Gastrocnemius medialis (tissue), 4 donors: ENCODE measurements at regions not wholly inside any gene's neighbourhood (a gene's known extent, or its start where the extent isn't known, plus 50 kb on each side); places are given as distances from the start of the nearest gene placed in this dataset.

Experiments
- ATAC-seq, 2 donors: fragments of 150-250 bp; one replicate each; pipeline ENCODE4 v1.9.1; 2016
- DNase-seq, 2 donors: peaks; one replicate each; pipeline ENCODE4 v3.0.0-alpha.2; 2019
- H3K27ac ChIP-seq, 4 donors: fragments of 200-600 bp; sonication (generic); 1 replicate in 1 of 4; 2 replicates in 3 of 4; pipeline ENCODE4 v1.5.1; 2016 to 2018; ENCODE audit warnings: mild to moderate bottlenecking in 2 of 4, moderate library complexity in 1 of 4
- H3K27me3 ChIP-seq, 3 donors: fragments of 200-600 bp; sonication (generic) in 2 of 3; 1 replicate in 1 of 3; 2 replicates in 2 of 3; pipeline versions ENCODE4 v1.5.1 to v1.6.0; 2016 to 2019; ENCODE audit warnings: mild to moderate bottlenecking in 1 of 3, moderate library complexity in 1 of 3
- H3K36me3 ChIP-seq, 2 donors: fragments of 200-600 bp; sonication (generic) in 1 of 2; one replicate each; pipeline ENCODE4 v1.5.1; 2017 to 2018
- H3K4me1 ChIP-seq, 2 donors: fragments of 200-600 bp; sonication (generic) in 1 of 2; one replicate each; pipeline ENCODE4 v1.5.1; 2016 to 2017; ENCODE audit warnings: mild to moderate bottlenecking in 2 of 2
- H3K4me3 ChIP-seq, 4 donors: fragments of 200-600 bp; sonication (generic) in 3 of 4; 1 replicate in 1 of 4; 2 replicates in 3 of 4; pipeline ENCODE4 v1.5.1; 2016 to 2019; ENCODE audit warnings: mild to moderate bottlenecking in 2 of 4
- H3K9me3 ChIP-seq, 3 donors: fragments of 200-600 bp; sonication (generic) in 2 of 3; 1 replicate in 1 of 3; 2 replicates in 2 of 3; pipeline ENCODE4 v1.5.1; 2016 to 2019
- POLR2A ChIP-seq, 2 donors: fragments of 450-650 bp; IDR thresholded peaks; one replicate each; pipeline ENCODE4 v1.6.1; 2017; ENCODE audit warnings: antibody characterized with exemption in 2 of 2, mild to moderate bottlenecking in 2 of 2, moderate library complexity in 2 of 2
- in situ Hi-C, 4 donors: fragments of 200-750 bp; cut with MboI; loops; one replicate each; pipeline versions ENCODE4 v1.15.0 to v1.8.0; 2017; ENCODE audit warnings: low sequenced_read_pairs in 4 of 4
- intact Hi-C: fragments of 100-400 bp; cut with DNase I; formaldehyde crosslinking; loops from one replicate; pipeline ENCODE4 v1.15.1; 2023; ENCODE audit warnings: low total_unique reads
- TF ChIP-seq, protein P1 (sequence below), 5 experiments: fragments of 450-650 bp in 3 of 5; fragments of 200-600 bp in 2 of 5; sonication (generic) in 2 of 5; IDR thresholded peaks in 4 of 5; conservative IDR thresholded peaks in 1 of 5; 1 replicate in 4 of 5; 2 replicates in 1 of 5; pipeline ENCODE4 v1.5.1; 2016 to 2019; ENCODE audit warnings: antibody characterized with exemption in 5 of 5, mild to moderate bottlenecking in 3 of 5, moderate library complexity in 3 of 5

DNA sequence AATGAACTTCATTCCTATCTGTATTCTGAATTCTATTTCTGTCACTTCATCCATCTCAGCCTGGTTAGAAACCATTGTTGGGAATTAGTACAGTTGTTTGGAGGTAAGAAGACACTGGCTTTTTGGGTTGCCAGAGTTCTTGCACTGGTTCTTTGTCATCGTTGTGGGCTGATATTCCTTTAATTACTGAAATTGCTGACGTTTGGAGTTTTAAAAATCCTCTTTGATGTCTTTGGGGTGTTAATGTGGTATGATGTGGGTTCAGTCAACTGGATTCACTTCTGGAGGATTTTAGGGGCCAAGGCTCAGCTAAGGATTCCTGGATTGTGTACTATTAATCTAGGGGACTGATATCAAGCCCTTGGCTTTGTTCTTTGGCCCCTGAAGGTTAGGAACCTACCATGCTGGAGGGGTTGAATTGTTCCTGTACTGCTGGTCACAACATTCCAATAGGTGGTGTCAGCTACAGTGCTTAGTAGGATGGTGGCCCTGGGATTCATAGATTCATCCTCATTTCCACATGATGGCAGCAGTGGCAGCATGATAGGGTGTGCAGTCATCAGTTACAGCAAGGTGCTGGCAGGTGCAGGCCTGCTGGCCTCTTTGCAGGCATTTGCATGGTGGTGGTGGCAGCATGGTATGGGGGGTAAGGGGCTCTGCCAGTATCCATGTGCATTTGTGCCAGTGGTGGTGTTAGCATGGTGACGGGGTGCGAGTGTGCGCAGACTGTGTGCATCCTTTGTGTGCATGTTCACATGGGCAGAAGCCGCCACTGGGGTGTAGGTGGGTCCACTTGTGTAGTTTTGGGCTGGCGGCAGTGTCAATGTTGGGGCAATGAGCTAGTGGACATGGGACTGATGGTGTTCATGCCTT lies 301.3 kb downstream of the TEX13C start:
- DNase-seq = no peak
- TF ChIP-seq POLR2A (IDR thresholded peaks at IDR 0.05) = no peak
- TF ChIP-seq, protein P1, sequence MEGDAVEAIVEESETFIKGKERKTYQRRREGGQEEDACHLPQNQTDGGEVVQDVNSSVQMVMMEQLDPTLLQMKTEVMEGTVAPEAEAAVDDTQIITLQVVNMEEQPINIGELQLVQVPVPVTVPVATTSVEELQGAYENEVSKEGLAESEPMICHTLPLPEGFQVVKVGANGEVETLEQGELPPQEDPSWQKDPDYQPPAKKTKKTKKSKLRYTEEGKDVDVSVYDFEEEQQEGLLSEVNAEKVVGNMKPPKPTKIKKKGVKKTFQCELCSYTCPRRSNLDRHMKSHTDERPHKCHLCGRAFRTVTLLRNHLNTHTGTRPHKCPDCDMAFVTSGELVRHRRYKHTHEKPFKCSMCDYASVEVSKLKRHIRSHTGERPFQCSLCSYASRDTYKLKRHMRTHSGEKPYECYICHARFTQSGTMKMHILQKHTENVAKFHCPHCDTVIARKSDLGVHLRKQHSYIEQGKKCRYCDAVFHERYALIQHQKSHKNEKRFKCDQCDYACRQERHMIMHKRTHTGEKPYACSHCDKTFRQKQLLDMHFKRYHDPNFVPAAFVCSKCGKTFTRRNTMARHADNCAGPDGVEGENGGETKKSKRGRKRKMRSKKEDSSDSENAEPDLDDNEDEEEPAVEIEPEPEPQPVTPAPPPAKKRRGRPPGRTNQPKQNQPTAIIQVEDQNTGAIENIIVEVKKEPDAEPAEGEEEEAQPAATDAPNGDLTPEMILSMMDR (IDR thresholded peaks at IDR 0.05 in 4 of 5, conservative IDR thresholded peaks at IDR 0.05 in 1 of 5) = no peak
- ATAC-seq = no peak
- in situ Hi-C loops (no loop called here), intact Hi-C loops (no loop called here)
- Histone ChIP-seq H3K27ac (no peak overlapping the region), H3K27me3 (no peaks in the 10 kb centered on the region), H3K36me3 (no peaks in the 10 kb centered on the region), H3K4me1 (no peaks in the 10 kb centered on the region), H3K4me3 (no peak overlapping the region), H3K9me3 (no peaks in the 10 kb centered on the region)

DNA sequence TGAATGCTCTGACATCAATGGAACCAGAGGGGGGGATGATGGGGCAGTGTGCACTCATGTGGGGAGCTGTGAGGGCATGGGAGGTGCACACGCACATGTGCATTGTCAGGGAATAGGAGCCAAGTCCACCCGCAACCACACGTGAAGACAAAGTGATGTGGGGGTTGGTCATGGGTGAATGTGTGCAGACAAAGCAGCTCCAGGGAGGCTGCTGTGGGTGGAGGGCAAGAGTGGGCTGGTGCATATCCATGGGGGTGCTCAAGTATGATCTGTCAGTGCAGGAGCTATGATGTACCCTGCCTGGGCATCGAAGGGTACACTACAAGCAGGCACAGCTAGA lies 301.9 kb downstream of the TEX13C start:
- no peak overlapping the region for H3K4me3 ChIP-seq
- H3K36me3 ChIP-seq = no peaks in the 10 kb centered on the region
- in situ Hi-C loops = no loop called here
- ATAC-seq = no peak
- TF ChIP-seq, protein P1 (IDR thresholded peaks at IDR 0.05 in 4 of 5, conservative IDR thresholded peaks at IDR 0.05 in 1 of 5) = no peak
- no peak for TF ChIP-seq POLR2A (IDR thresholded peaks at IDR 0.05)
- intact Hi-C loops = no loop called here
- no peaks in the 10 kb centered on the region for H3K9me3 ChIP-seq
- H3K27ac ChIP-seq = no peak overlapping the region
- no peaks in the 10 kb centered on the region for H3K27me3 ChIP-seq
- no peak for DNase-seq
- H3K4me1 ChIP-seq = no peaks in the 10 kb centered on the region

DNA sequence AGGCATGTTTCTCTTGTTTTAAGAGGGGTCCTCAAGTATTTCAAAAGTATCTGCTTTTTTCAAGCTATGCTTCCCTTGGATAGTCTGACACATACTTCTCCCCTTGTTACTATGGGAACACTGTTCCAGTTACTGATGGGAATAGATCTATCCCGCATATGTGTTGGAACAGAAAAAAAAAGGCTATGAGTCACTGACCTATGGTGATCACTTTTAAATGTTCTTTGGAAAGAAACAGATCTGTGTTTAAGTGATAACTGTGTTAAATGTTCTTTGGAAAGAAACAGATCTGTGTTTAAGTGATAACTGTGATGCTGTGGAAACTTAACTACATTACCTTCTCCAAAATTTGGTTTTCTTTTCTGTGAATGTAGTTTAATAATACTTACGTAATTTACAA lies 303.2 kb downstream of the TEX13C start:
- intact Hi-C loops = no loop called here
- no peaks in the 10 kb centered on the region for H3K36me3 ChIP-seq
- in situ Hi-C loops = no loop called here
- no peak for DNase-seq
- no peak overlapping the region for H3K27ac ChIP-seq
- no peak for TF ChIP-seq POLR2A (IDR thresholded peaks at IDR 0.05)
- TF ChIP-seq, protein P1 (IDR thresholded peaks at IDR 0.05 in 4 of 5, conservative IDR thresholded peaks at IDR 0.05 in 1 of 5) = no peak
- ATAC-seq = no peak
- no peaks in the 10 kb centered on the region for H3K4me1 ChIP-seq
- no peak overlapping the region for H3K4me3 ChIP-seq
- H3K27me3 ChIP-seq = no peaks in the 10 kb centered on the region
- H3K9me3 ChIP-seq = no peaks in the 10 kb centered on the region

DNA sequence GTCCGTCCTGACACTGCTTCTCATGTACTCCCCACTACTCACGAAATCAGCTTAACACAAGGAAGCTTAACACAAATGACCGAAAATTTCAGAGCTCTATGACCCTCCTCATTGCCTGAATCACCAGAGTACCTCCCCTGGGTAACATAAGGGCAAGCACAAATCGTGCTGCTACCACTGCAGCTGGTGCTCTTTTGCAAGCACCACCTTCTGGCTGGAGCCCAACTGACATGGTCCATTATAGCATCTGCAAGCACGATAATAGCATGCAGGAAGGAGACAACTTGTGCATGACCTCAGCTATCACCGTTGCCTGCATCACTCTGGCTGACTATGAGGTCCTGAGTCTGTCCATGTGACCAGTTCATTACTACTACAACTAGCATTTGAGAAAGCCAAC lies 308.0 kb downstream of the TEX13C start:
- no peaks in the 10 kb centered on the region for H3K9me3 ChIP-seq
- no peaks in the 10 kb centered on the region for H3K27me3 ChIP-seq
- DNase-seq = no peak
- H3K4me1 ChIP-seq = no peaks in the 10 kb centered on the region
- H3K4me3 ChIP-seq = no peak overlapping the region
- no peak overlapping the region for H3K27ac ChIP-seq
- no peak for ATAC-seq
- H3K36me3 ChIP-seq = no peaks in the 10 kb centered on the region
- intact Hi-C loops (no loop called here), in situ Hi-C loops (no loop called here)
- TF ChIP-seq, protein P1 (IDR thresholded peaks at IDR 0.05 in 4 of 5, conservative IDR thresholded peaks at IDR 0.05 in 1 of 5) = no peak
- no peak for TF ChIP-seq POLR2A (IDR thresholded peaks at IDR 0.05)

DNA sequence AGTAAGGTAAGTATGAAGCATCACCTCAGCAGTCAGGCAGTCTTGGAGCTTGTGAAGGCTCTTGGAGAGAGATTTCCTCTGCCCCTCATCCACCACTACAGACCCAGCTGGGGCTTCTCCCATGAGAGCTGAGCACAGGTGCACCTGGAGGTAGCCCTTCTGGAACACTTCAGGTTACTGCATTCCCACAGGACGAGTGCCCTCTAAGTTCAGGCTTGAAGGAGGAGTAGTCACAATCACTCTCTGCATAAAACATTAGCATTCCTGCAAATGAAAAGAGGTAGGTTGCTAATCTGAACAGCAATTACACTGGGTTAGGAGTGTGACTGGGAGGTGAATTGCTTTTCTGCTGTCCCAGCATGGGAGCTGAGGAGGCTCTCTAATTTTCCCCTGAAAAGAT lies 308.8 kb downstream of the TEX13C start:
- Histone ChIP-seq H3K4me3 (no peak overlapping the region), H3K27ac (no peak overlapping the region), H3K9me3 (no peaks in the 10 kb centered on the region), H3K36me3 (no peaks in the 10 kb centered on the region), H3K27me3 (no peaks in the 10 kb centered on the region), H3K4me1 (no peaks in the 10 kb centered on the region)
- in situ Hi-C loops (no loop called here), intact Hi-C loops (no loop called here)
- no peak for DNase-seq
- TF ChIP-seq POLR2A (IDR thresholded peaks at IDR 0.05) = no peak
- TF ChIP-seq, protein P1 (IDR thresholded peaks at IDR 0.05 in 4 of 5, conservative IDR thresholded peaks at IDR 0.05 in 1 of 5) = no peak
- ATAC-seq = no peak
